WTC11 (cell line): ENCODE measurements at regions not wholly inside any gene's neighbourhood (a gene's known extent, or its start where the extent isn't known, plus 50 kb on each side); places are given as distances from the start of the nearest gene placed in this dataset.

ENCODE experiments used
- ATAC-seq: fragments of 200-7000 bp; cut with Tn5 transposase; 2 replicates; pipeline ENCODE4 v1.10.0; 2021; ENCODE audit warnings: mild to moderate bottlenecking, moderate library complexity
- CTCF ChIA-PET: fragments of 300-600 bp; sonication (Branson Sonifier 250); formaldehyde crosslinking; loops from one replicate; lab custom pipeline; 2021; ENCODE audit warnings: antibody characterized with exemption; lab: Charles Lee
- POLR2A ChIA-PET: fragments of 350-600 bp; sonication (Branson Sonifier 250); formaldehyde crosslinking; loops from one replicate; lab custom pipeline; 2021; ENCODE audit warnings: antibody characterized with exemption; lab: Charles Lee
- DNase-seq: peaks from one replicate; pipeline ENCODE4 v3.0.0; 2021; ENCODE audit warnings: low spot score
- H3K27ac Mint-ChIP-seq: 2 replicates; pipeline ENCODE4 v1.8.0; 2021; ENCODE audit warnings: mixed read lengths
- H3K27me3 Mint-ChIP-seq: 2 replicates; pipeline ENCODE4 v1.8.0; 2021; ENCODE audit warnings: low read depth, mild to moderate bottlenecking, moderate library complexity, mixed read lengths
- H3K36me3 Mint-ChIP-seq: 2 replicates; pipeline ENCODE4 v1.8.0; 2021; ENCODE audit warnings: mixed read lengths
- H3K4me1 Mint-ChIP-seq: 2 replicates; pipeline ENCODE4 v1.8.0; 2022; ENCODE audit warnings: mixed read lengths
- H3K4me3 Mint-ChIP-seq: 2 replicates; pipeline ENCODE4 v1.8.0; 2021; ENCODE audit warnings: mild to moderate bottlenecking, moderate library complexity, mixed read lengths
- H3K9me3 Mint-ChIP-seq: 2 replicates; pipeline ENCODE4 v1.8.0; 2021; ENCODE audit warnings: mixed read lengths
- ARID4B ChIP-seq: sonication (generic); formaldehyde crosslinking; IDR thresholded peaks from 2 replicates; pipeline ENCODE4 v1.8.0; 2023; ENCODE audit warnings: missing genetic modification reagents, mild to moderate bottlenecking, borderline replicate concordance
- CBFB ChIP-seq: sonication (generic); formaldehyde crosslinking; IDR thresholded peaks from 2 replicates; pipeline ENCODE4 v1.8.1; 2022; ENCODE audit warnings: mild to moderate bottlenecking, low read depth, missing genetic modification reagents
- ETV6 ChIP-seq: sonication (generic); formaldehyde crosslinking; IDR thresholded peaks from 2 replicates; pipeline ENCODE4 v1.8.1; 2022; ENCODE audit warnings: mild to moderate bottlenecking, missing genetic modification reagents
- FOXJ3 ChIP-seq: sonication (generic); formaldehyde crosslinking; IDR thresholded peaks from 2 replicates; pipeline ENCODE4 v1.9.0; 2021; ENCODE audit warnings: missing genetic modification reagents, mild to moderate bottlenecking, borderline replicate concordance
- IRF2 ChIP-seq: sonication (generic); formaldehyde crosslinking; IDR thresholded peaks from 2 replicates; pipeline ENCODE4 v1.8.0; 2022; ENCODE audit warnings: low read depth, missing genetic modification reagents, borderline replicate concordance
- JUN ChIP-seq: sonication (generic); formaldehyde crosslinking; IDR thresholded peaks from 2 replicates; pipeline ENCODE4 v1.8.0; 2023; ENCODE audit warnings: mild to moderate bottlenecking, missing genetic modification reagents
- KAT7 ChIP-seq: sonication (generic); formaldehyde crosslinking; IDR thresholded peaks from 2 replicates; pipeline ENCODE4 v1.8.1; 2023; ENCODE audit warnings: missing genetic modification reagents, mild to moderate bottlenecking, borderline replicate concordance
- NR2C2 ChIP-seq: sonication (generic); formaldehyde crosslinking; IDR thresholded peaks from 2 replicates; pipeline ENCODE4 v1.8.0; 2022; ENCODE audit warnings: mild to moderate bottlenecking, missing genetic modification reagents
- PRRX2 ChIP-seq: fragments of 250-450 bp; sonication (Bioruptor Pico); IDR thresholded peaks from 2 replicates; pipeline ENCODE4 v1.8.0; 2021; ENCODE audit warnings: mild to moderate bottlenecking
- USF1 ChIP-seq: sonication (generic); formaldehyde crosslinking; IDR thresholded peaks from 2 replicates; pipeline ENCODE4 v1.8.0; 2022; ENCODE audit warnings: mild to moderate bottlenecking, missing genetic modification reagents
- ZBTB43 ChIP-seq: sonication (generic); formaldehyde crosslinking; IDR thresholded peaks from 2 replicates; pipeline ENCODE4 v1.8.1; 2023; ENCODE audit warnings: mild to moderate bottlenecking, missing genetic modification reagents
- ZNF219 ChIP-seq: sonication (generic); formaldehyde crosslinking; IDR thresholded peaks from 2 replicates; pipeline ENCODE4 v1.8.0; 2023; ENCODE audit warnings: missing genetic modification reagents, mild to moderate bottlenecking, borderline replicate concordance
- ZNF532 ChIP-seq: fragments of 250-450 bp; sonication (Bioruptor Pico); IDR thresholded peaks from 2 replicates; pipeline ENCODE4 v1.9.0; 2021; ENCODE audit warnings: mild to moderate bottlenecking, borderline replicate concordance
- ZSCAN18 ChIP-seq: fragments of 250-450 bp; sonication (Bioruptor Pico); IDR thresholded peaks from 2 replicates; pipeline ENCODE4 v2.1.2; 2022; ENCODE audit warnings: mild to moderate bottlenecking, moderate library complexity

GRCh38 chr7:48811071-48811470, 113.3 kb upstream of the CDC14C start (continued):
- TF ChIP-seq ZNF532: no peak
- no peak for TF ChIP-seq CBFB
- TF ChIP-seq JUN (CRISPR knock-in tag): no peak
- no peak for TF ChIP-seq ZSCAN18 (CRISPR knock-in tag)
- TF ChIP-seq ZNF219 (CRISPR knock-in tag): no peak
- TF ChIP-seq IRF2 (CRISPR knock-in tag): no peak

- no peaks in the 10 kb centered on the region for H3K36me3 Mint-ChIP-seq
- H3K4me3 Mint-ChIP-seq: no peak overlapping the region
- peaks cover 4% of the 10 kb centered on the region for H3K4me1 Mint-ChIP-seq
- DNase-seq (no peak), ATAC-seq (no peak)
- no peaks in the 10 kb centered on the region for H3K27me3 Mint-ChIP-seq
- no peaks in the 10 kb centered on the region for H3K9me3 Mint-ChIP-seq
- ChIA-PET POLR2A (no interaction called here), CTCF (no interaction called here)
- no peak overlapping the region for H3K27ac Mint-ChIP-seq
- no peak for TF ChIP-seq JUN (CRISPR knock-in tag)
- no peak for TF ChIP-seq ARID4B
- no peak for TF ChIP-seq ZBTB43
- no peak for TF ChIP-seq USF1 (CRISPR knock-in tag)
- no peak for TF ChIP-seq ETV6 (CRISPR knock-in tag)
- TF ChIP-seq NR2C2 (CRISPR knock-in tag): no peak
- no peak for TF ChIP-seq KAT7 (CRISPR knock-in tag)
- TF ChIP-seq FOXJ3 (CRISPR knock-in tag): no peak
- TF ChIP-seq PRRX2 (CRISPR knock-in tag): no peak
- TF ChIP-seq, all 79 proteins: peak for 0
Observed at GRCh38 chr7:48813472-48813871, 110.9 kb upstream of the CDC14C start.
